ENCODE measurements at regions not wholly inside any gene's neighbourhood (a gene's known extent, or its start where the extent isn't known, plus 50 kb on each side); places are given as distances from the start of the nearest gene placed in this dataset.
"Not testable (repeated sequence)": the region's sequence is repeated elsewhere in the genome, so short reads cannot be mapped to it uniquely, and the experiment has no call there.

- DNase-seq (ENCODE audit: low read depth, low spot score) = no peak
Observed at GRCh38 chr6:134407791-134408190, 89.9 kb upstream of the SGK1 start.

- DNase-seq (ENCODE audit: low read depth, low spot score) = no peak
Observed at GRCh38 chr6:134406311-134406710, 88.4 kb upstream of the SGK1 start.

- no peak for DNase-seq (ENCODE audit: low read depth, low spot score)
Observed at GRCh38 chr6:134405386-134406087, 87.6 kb upstream of the SGK1 start.

- DNase-seq (ENCODE audit: low read depth, low spot score) = not testable (repeated sequence)
Observed at GRCh38 chr6:134403312-134403711, 85.4 kb upstream of the SGK1 start.

- DNase-seq (ENCODE audit: low read depth, low spot score) = no peak
Observed at GRCh38 chr6:134402372-134402984, 84.6 kb upstream of the SGK1 start.

- no peak for DNase-seq (ENCODE audit: low read depth, low spot score)
Observed at GRCh38 chr6:134400941-134401340, 83.0 kb upstream of the SGK1 start.

GRCh38 chr6:134398453-134398852 lies 80.5 kb upstream of the SGK1 start:
- DNase-seq (ENCODE audit: low read depth, low spot score) = no peak

GRCh38 chr6:134397676-134398075 lies 79.8 kb upstream of the SGK1 start:
- no peak for DNase-seq (ENCODE audit: low read depth, low spot score)

- no peak for DNase-seq (ENCODE audit: low read depth, low spot score)
Observed at GRCh38 chr6:134394905-134395304, 77.0 kb upstream of the SGK1 start.

- no peak for DNase-seq (ENCODE audit: low read depth, low spot score)
Observed at GRCh38 chr6:134394208-134394607, 76.3 kb upstream of the SGK1 start.

- DNase-seq (ENCODE audit: low read depth, low spot score) = no peak
Observed at GRCh38 chr6:134391205-134391604, 73.3 kb upstream of the SGK1 start.

- no peak for DNase-seq (ENCODE audit: low read depth, low spot score)
Observed at GRCh38 chr6:134389658-134390057, 71.7 kb upstream of the SGK1 start.

- DNase-seq (ENCODE audit: low read depth, low spot score) = no peak
Observed at GRCh38 chr6:134389129-134389528, 71.2 kb upstream of the SGK1 start.

- DNase-seq (ENCODE audit: low read depth, low spot score) = not testable (repeated sequence)
Observed at GRCh38 chr6:134386482-134386881, 68.6 kb upstream of the SGK1 start.

GRCh38 chr6:134381959-134382358 lies 64.0 kb upstream of the SGK1 start:
- no peak for DNase-seq (ENCODE audit: low read depth, low spot score)

- DNase-seq (ENCODE audit: low read depth, low spot score) = no peak
Observed at GRCh38 chr6:134379599-134379998, 61.7 kb upstream of the SGK1 start.

- DNase-seq (ENCODE audit: low read depth, low spot score) = no peak
Observed at GRCh38 chr6:134379076-134379475, 61.2 kb upstream of the SGK1 start.

GRCh38 chr6:134378426-134378825 lies 60.5 kb upstream of the SGK1 start:
- no peak for DNase-seq (ENCODE audit: low read depth, low spot score)

GRCh38 chr6:134376785-134377184 lies 58.9 kb upstream of the SGK1 start:
- no peak for DNase-seq (ENCODE audit: low read depth, low spot score)

GRCh38 chr6:134375220-134375580 lies 57.3 kb upstream of the SGK1 start:
- no peak for DNase-seq (ENCODE audit: low read depth, low spot score)

- peak; percentile 52 for DNase-seq (ENCODE audit: low read depth, low spot score)
Observed at GRCh38 chr6:134374491-134375219, 56.7 kb upstream of the SGK1 start.

- no peak for DNase-seq (ENCODE audit: low read depth, low spot score)
Observed at GRCh38 chr6:134373993-134374392, 56.1 kb upstream of the SGK1 start.

Data from brain pericyte (primary cell).